HEK293 (cell line): ENCODE measurements at regions not wholly inside any gene's neighbourhood (a gene's known extent, or its start where the extent isn't known, plus 50 kb on each side); places are given as distances from the start of the nearest gene placed in this dataset.

Experiments used
- CTCF ChIA-PET: fragments of 350-600 bp; formaldehyde crosslinking; extraction: SDS; loops from one replicate; lab custom pipeline; 2021; ENCODE audit warnings: antibody characterized with exemption; lab: Yijun Ruan, JAX
- POLR2A ChIA-PET: fragments of 300-600 bp; formaldehyde crosslinking; extraction: SDS; loops from one replicate; lab custom pipeline; 2020; ENCODE audit warnings: antibody characterized with exemption, inconsistent platforms; lab: Yijun Ruan, JAX
- H3K27ac ChIP-seq: fragments of 200-500 bp; sonication (Bioruptor generic); 2 replicates; pipeline ENCODE4 v1.5.1; 2014; ENCODE audit warnings: low read depth, low read length, control low read depth, inconsistent platforms; ENCODE audit errors: extremely low read depth
- H3K36me3 ChIP-seq, 2 experiments: fragments of 200-500 bp in 1 of 2; sonication (Bioruptor generic) in 1 of 2; 1 replicate in 1 of 2; 2 replicates in 1 of 2; pipeline ENCODE4 v1.5.1; 2014 to 2017; ENCODE audit warnings: inconsistent platforms in 2 of 2, low read length in 2 of 2; ENCODE audit not compliant: control insufficient read depth in 2 of 2, insufficient read depth in 1 of 2
- H3K4me1 ChIP-seq: fragments of 200-500 bp; sonication (Bioruptor generic); 2 replicates; pipeline ENCODE4 v1.5.1; 2014; ENCODE audit warnings: mild to moderate bottlenecking, low read length, inconsistent platforms; ENCODE audit not compliant: control insufficient read depth, insufficient read depth
- H3K4me3 ChIP-seq: 2 replicates; pipeline ENCODE4 v1.5.1; 2011; ENCODE audit warnings: low read depth, mild to moderate bottlenecking, control low read depth, low read length, moderate library complexity
- H3K9me3 ChIP-seq: fragments of 200-500 bp; sonication (Bioruptor generic); 2 replicates; pipeline ENCODE4 v1.5.1; 2014; ENCODE audit warnings: low read depth, low read length, inconsistent platforms; ENCODE audit not compliant: control insufficient read depth, insufficient read depth
- GLI2 ChIP-seq: fragments of 450-650 bp; formaldehyde crosslinking; IDR thresholded peaks from 2 replicates; pipeline ENCODE4; 2017; ENCODE audit warnings: missing biosample characterization, missing genetic modification characterization, low read depth, borderline replicate concordance
- KLF10 ChIP-seq: fragments of 450-650 bp; IDR thresholded peaks from 2 replicates; pipeline ENCODE4 v1.5.1; 2018; ENCODE audit warnings: missing biosample characterization, mild to moderate bottlenecking, missing genetic modification characterization
- KLF17 ChIP-seq: fragments of 450-650 bp; formaldehyde crosslinking; IDR thresholded peaks from 2 replicates; pipeline ENCODE4 v1.5.1; 2016; ENCODE audit warnings: missing biosample characterization, missing genetic modification characterization
- KLF8 ChIP-seq: fragments of 450-650 bp; formaldehyde crosslinking; IDR thresholded peaks from 2 replicates; pipeline ENCODE4 v1.5.1; 2016; ENCODE audit warnings: missing biosample characterization, missing genetic modification characterization
- KLF9 ChIP-seq: fragments of 450-650 bp; formaldehyde crosslinking; IDR thresholded peaks from 2 replicates; pipeline ENCODE4 v1.5.1; 2016; ENCODE audit warnings: missing biosample characterization, missing genetic modification characterization, low read depth
- WT1 ChIP-seq: fragments of 450-650 bp; formaldehyde crosslinking; IDR thresholded peaks from 2 replicates; pipeline ENCODE4 v1.5.1; 2016; ENCODE audit warnings: missing biosample characterization, missing genetic modification characterization
- ZBTB1 ChIP-seq: fragments of 450-650 bp; formaldehyde crosslinking; IDR thresholded peaks from 2 replicates; pipeline ENCODE4 v1.5.1; 2016; ENCODE audit warnings: missing biosample characterization, missing genetic modification characterization
- ZBTB20 ChIP-seq: fragments of 450-650 bp; formaldehyde crosslinking; IDR thresholded peaks from 2 replicates; pipeline ENCODE4 v1.5.1; 2016; ENCODE audit warnings: missing biosample characterization, missing genetic modification characterization
- ZBTB48 ChIP-seq: fragments of 450-650 bp; formaldehyde crosslinking; IDR thresholded peaks from 2 replicates; pipeline ENCODE4 v1.5.1; 2016; ENCODE audit warnings: missing biosample characterization, missing genetic modification characterization
- ZBTB49 ChIP-seq: fragments of 450-650 bp; formaldehyde crosslinking; IDR thresholded peaks from 2 replicates; pipeline ENCODE4 v1.5.1; 2016; ENCODE audit warnings: missing biosample characterization, missing genetic modification characterization, low read depth
- ZFP3 ChIP-seq: fragments of 450-650 bp; formaldehyde crosslinking; IDR thresholded peaks from 2 replicates; pipeline ENCODE4 v1.5.1; 2016; ENCODE audit warnings: low read depth, missing biosample characterization, missing genetic modification characterization
- ZNF19 ChIP-seq: fragments of 450-650 bp; formaldehyde crosslinking; IDR thresholded peaks from 2 replicates; pipeline ENCODE4; 2016; ENCODE audit warnings: missing biosample characterization, missing genetic modification characterization, low read depth
- ZNF202 ChIP-seq: fragments of 450-650 bp; formaldehyde crosslinking; IDR thresholded peaks from 2 replicates; pipeline ENCODE4 v1.5.1; 2016; ENCODE audit warnings: missing biosample characterization, missing genetic modification characterization, borderline replicate concordance
- ZNF24 ChIP-seq: fragments of 450-650 bp; formaldehyde crosslinking; IDR thresholded peaks from 2 replicates; pipeline ENCODE4 v1.5.1; 2016; ENCODE audit warnings: missing biosample characterization, missing genetic modification characterization
- ZNF280D ChIP-seq: fragments of 450-650 bp; formaldehyde crosslinking; IDR thresholded peaks from 2 replicates; pipeline ENCODE4 v1.5.1; 2016; ENCODE audit warnings: missing biosample characterization, missing genetic modification characterization
- ZNF324 ChIP-seq: fragments of 450-650 bp; formaldehyde crosslinking; IDR thresholded peaks from 2 replicates; pipeline ENCODE4 v1.5.1; 2016; ENCODE audit warnings: missing biosample characterization, missing genetic modification characterization
- ZNF404 ChIP-seq: fragments of 450-650 bp; formaldehyde crosslinking; IDR thresholded peaks from 2 replicates; pipeline ENCODE4 v1.5.1; 2017; ENCODE audit warnings: missing biosample characterization, missing genetic modification characterization
- ZNF426 ChIP-seq: fragments of 450-650 bp; formaldehyde crosslinking; IDR thresholded peaks from 2 replicates; pipeline ENCODE4 v1.5.1; 2017; ENCODE audit warnings: missing biosample characterization, missing genetic modification characterization, mild to moderate bottlenecking, inconsistent platforms, moderate library complexity
- ZNF473 ChIP-seq: fragments of 450-650 bp; formaldehyde crosslinking; IDR thresholded peaks from 2 replicates; pipeline ENCODE4 v1.5.1; 2017; ENCODE audit warnings: missing biosample characterization, missing genetic modification characterization
- ZNF521 ChIP-seq: fragments of 450-650 bp; formaldehyde crosslinking; IDR thresholded peaks from 2 replicates; pipeline ENCODE4 v1.5.1; 2017; ENCODE audit warnings: missing biosample characterization, mild to moderate bottlenecking, missing genetic modification characterization
- ZNF610 ChIP-seq: fragments of 450-650 bp; formaldehyde crosslinking; IDR thresholded peaks from 2 replicates; pipeline ENCODE4 v1.5.1; 2016; ENCODE audit warnings: missing biosample characterization, missing genetic modification characterization, borderline replicate concordance
- ZNF623 ChIP-seq: fragments of 450-650 bp; formaldehyde crosslinking; IDR thresholded peaks from 2 replicates; pipeline ENCODE4 v1.5.1; 2016; ENCODE audit warnings: missing biosample characterization, missing genetic modification characterization
- ZNF624 ChIP-seq: fragments of 450-650 bp; formaldehyde crosslinking; IDR thresholded peaks from 2 replicates; pipeline ENCODE4 v1.5.1; 2017; ENCODE audit warnings: missing biosample characterization, missing genetic modification characterization
- ZNF692 ChIP-seq: fragments of 450-650 bp; formaldehyde crosslinking; IDR thresholded peaks from 2 replicates; pipeline ENCODE4 v1.5.1; 2016; ENCODE audit warnings: missing biosample characterization, missing genetic modification characterization
- ZNF777 ChIP-seq: fragments of 450-650 bp; formaldehyde crosslinking; IDR thresholded peaks from 2 replicates; pipeline ENCODE4 v1.5.1; 2017; ENCODE audit warnings: missing biosample characterization, missing genetic modification characterization, borderline replicate concordance
- ZNF785 ChIP-seq: fragments of 450-650 bp; formaldehyde crosslinking; IDR thresholded peaks from 2 replicates; pipeline ENCODE4 v1.5.1; 2016; ENCODE audit warnings: missing biosample characterization, missing genetic modification characterization

- TF ChIP-seq WT1 = no peak
- TF ChIP-seq KLF10 (tag by site-specific recombination) = no peak
- TF ChIP-seq GLI2 = no peak
- no peak for TF ChIP-seq ZNF24 (tag by site-specific recombination)
These were observed 350.7 kb upstream of the MBL2 start (continued) for GRCh38 chr10:53123311-53123710.

- Histone ChIP-seq H3K9me3 (no peaks in the 10 kb centered on the region), H3K36me3 (no peaks in the 10 kb centered on the region), H3K4me3 (no peak overlapping the region), H3K27ac (no peak overlapping the region), H3K4me1 (no peaks in the 10 kb centered on the region)
- ChIA-PET CTCF (no interaction called here), POLR2A (no interaction called here)
- no peak for TF ChIP-seq ZBTB1
- TF ChIP-seq ZNF404 (tag by site-specific recombination) = no peak
- no peak for TF ChIP-seq ZBTB49 (tag by site-specific recombination)
- TF ChIP-seq ZNF19 (tag by site-specific recombination) = no peak
- no peak for TF ChIP-seq ZNF777 (tag by site-specific recombination)
- TF ChIP-seq ZNF624 (tag by site-specific recombination) = no peak
These were observed 349.7 kb upstream of the MBL2 start for GRCh38 chr10:53122281-53122680.

GRCh38 chr10:53115660-53116059 lies 343.1 kb upstream of the MBL2 start:
- Histone ChIP-seq H3K4me3 (no peak overlapping the region), H3K9me3 (no peaks in the 10 kb centered on the region), H3K4me1 (no peaks in the 10 kb centered on the region), H3K27ac (no peak overlapping the region), H3K36me3 (no peaks in the 10 kb centered on the region)
- ChIA-PET POLR2A (no interaction called here), CTCF (interaction anchor here (0.9 kb wide), 1 partner anchor 33 kb away, joined by 3 read pairs; no protein-coding TSS in a partner anchor)
- TF ChIP-seq ZNF521 (tag by site-specific recombination) (no peak), ZNF202 (tag by site-specific recombination) (no peak), ZNF473 (tag by site-specific recombination) (no peak), ZBTB1 (no peak), ZBTB48 (tag by site-specific recombination) (no peak), ZNF426 (no peak), ZNF692 (no peak), KLF8 (tag by site-specific recombination) (no peak), ZBTB20 (tag by site-specific recombination) (no peak)

- CTCF ChIA-PET = interaction anchor here (0.6 kb wide), 1 partner anchor 51 kb away, joined by 4 read pairs; no protein-coding TSS in a partner anchor
- H3K4me3 ChIP-seq = no peak overlapping the region
- no peaks in the 10 kb centered on the region for H3K36me3 ChIP-seq
- H3K4me1 ChIP-seq = no peaks in the 10 kb centered on the region
- no peaks in the 10 kb centered on the region for H3K9me3 ChIP-seq
- POLR2A ChIA-PET = no interaction called here
- no peak overlapping the region for H3K27ac ChIP-seq
- TF ChIP-seq KLF9 (tag by site-specific recombination) = no peak
- TF ChIP-seq KLF17 (tag by site-specific recombination) = no peak
- TF ChIP-seq ZFP3 (tag by site-specific recombination) = no peak
- TF ChIP-seq ZNF610 (tag by site-specific recombination) = no peak
- TF ChIP-seq ZNF785 (tag by site-specific recombination) = no peak
- no peak for TF ChIP-seq ZNF623
- no peak for TF ChIP-seq ZNF280D
- no peak for TF ChIP-seq ZNF324 (tag by site-specific recombination)
These were observed 338.9 kb upstream of the MBL2 start for GRCh38 chr10:53111529-53111928.
